ENCODE measurements at regions not wholly inside any gene's neighbourhood (a gene's known extent, or its start where the extent isn't known, plus 50 kb on each side); places are given as distances from the start of the nearest gene placed in this dataset.

GRCh38 chr5:85670417-85670816 is 947.3 kb upstream of the COX7C start:
- DNase-seq, result no peak

DNA sequence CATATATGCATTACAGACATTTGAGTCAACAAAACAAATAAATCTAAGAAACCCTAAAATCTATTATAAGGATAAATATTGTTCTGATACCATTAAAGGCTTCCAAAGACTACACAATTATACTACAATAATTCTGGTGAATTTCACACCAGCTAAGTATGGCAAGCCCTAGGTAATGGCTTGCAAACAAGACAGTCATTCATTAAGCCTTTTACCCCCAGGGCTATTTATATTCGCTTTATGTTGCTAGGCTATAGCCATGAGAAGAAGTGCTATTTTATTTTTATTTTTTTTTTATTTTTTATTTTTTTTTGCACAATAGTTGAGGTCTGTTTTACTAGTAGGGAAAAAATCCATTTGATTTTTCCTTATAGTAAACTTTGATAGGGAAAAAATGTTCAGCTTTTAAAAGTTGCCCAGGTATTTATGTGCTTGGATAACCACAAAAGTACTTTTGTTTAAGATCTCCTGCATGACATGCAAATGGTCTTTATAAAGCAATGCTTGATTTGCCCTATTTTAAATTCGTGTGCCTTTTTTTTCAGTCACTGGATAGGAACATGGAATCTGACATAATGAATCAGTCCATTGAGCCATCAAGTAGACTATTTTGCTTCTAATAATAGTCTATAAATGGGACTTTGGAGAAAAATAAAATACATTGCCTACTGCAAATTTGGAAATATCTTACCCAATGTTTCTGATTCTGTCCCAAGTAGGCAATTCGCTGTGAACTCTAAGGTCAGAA is 946.3 kb upstream of the COX7C start:
- no peak for DNase-seq

- no peak for DNase-seq
These were observed 935.9 kb upstream of the COX7C start for GRCh38 chr5:85681871-85682270.

DNA sequence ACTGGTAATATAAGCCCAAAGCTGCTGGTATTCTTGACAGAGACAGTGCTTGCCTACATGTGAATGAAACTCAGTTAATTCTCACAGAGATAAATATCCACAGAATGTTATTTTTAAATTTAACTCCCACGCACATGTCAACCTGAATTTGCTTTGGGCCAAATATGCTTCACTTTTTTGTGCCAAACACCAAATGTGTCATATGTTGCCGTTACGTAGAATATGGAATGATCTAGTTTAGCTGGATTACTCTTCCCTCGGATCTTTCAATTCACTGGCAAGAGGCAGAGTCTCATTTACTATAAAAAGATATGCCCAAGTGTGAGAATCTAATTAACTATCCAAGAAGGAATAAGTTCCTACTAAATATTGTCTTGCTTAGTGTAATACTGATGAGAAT is 933.4 kb upstream of the COX7C start:
- no peak for DNase-seq

- no peak for DNase-seq
These were observed 914.4 kb upstream of the COX7C start for GRCh38 chr5:85703296-85703695.

DNA sequence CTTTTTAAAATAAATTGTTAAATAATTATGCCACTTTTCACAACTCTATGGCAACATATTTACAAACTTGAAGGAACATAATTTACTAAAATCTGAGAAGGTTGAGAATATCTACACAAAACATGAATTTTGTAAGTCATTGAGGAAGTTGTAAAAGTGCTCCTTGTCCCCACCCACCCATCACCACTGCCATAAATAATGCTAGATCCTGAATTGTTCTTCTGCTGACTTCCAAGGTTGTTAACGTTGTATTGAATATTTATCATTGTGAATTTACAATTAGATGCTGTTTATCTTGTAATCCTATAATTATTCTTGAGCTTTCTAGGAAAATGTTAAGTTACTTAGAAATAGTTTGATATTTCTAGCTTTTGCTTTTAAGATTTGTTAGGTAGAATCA is 908.0 kb upstream of the COX7C start:
- no peak for DNase-seq

GRCh38 chr5:85716344-85717202 is 901.2 kb upstream of the COX7C start:
- no peak for DNase-seq

GRCh38 chr5:85717203-85717563 is 900.6 kb upstream of the COX7C start:
- DNase-seq, result no peak

GRCh38 chr5:85732185-85732584 is 885.6 kb upstream of the COX7C start:
- no peak for DNase-seq

DNA sequence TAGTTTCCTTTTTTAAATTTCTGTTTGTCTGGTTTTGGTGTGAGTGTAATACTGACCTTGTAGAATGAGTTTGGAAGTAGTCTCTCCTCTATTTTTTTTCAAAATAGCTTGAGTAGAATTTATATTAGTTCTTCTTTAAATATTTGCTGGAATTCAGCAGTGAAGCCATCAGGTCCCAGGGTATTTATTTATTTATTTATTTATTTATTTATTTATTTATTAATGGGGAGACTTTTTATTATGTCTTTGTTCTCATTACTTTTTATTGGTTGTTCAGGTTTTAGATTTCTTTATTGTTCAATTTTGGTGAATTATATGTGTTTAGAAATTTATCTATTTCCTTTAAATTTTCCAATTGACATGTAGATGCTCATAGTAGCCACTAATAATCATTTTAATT is 875.8 kb upstream of the COX7C start:
- no peak for DNase-seq

- no peak for DNase-seq
These were observed 857.2 kb upstream of the COX7C start for GRCh38 chr5:85760519-85760918.

DNA sequence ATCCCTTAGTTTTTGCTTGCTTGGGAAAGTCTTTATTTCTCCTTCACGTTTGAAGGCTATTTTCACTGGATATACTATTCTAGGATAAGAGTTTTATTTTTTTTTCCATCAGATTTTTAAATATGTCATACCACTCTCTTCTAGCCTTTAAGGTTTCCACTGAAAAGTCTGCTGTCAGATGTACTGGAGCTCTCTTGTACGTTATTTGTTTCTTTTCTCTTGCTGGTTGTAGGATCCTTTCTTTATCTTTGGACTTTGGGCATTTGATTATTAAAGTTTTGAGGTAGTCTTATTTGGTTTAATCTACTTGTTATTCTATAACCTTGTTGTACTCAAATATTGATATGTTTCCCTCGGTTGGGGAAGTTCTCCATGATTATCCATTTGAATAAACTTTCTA is 848.4 kb upstream of the COX7C start:
- no peak for DNase-seq

DNA sequence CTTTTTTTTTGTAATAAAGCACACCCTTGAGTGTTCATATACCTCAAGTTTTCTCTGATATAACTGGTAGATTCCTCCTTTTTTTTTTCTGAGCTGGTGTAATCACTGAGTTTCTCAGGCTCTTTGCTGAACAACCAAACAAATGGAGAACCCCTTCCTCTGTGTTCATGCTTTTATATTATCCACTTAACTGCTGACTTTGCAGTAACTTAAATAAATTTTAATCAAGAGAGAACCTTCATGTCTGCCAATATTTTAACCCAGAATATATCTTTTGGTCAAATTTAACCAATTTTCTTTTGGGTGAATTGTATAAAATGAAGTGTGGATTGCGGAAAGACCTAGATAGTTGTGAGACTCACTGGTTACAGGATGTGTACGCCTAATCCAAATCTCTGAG is 833.0 kb upstream of the COX7C start:
- no peak for DNase-seq

DNA sequence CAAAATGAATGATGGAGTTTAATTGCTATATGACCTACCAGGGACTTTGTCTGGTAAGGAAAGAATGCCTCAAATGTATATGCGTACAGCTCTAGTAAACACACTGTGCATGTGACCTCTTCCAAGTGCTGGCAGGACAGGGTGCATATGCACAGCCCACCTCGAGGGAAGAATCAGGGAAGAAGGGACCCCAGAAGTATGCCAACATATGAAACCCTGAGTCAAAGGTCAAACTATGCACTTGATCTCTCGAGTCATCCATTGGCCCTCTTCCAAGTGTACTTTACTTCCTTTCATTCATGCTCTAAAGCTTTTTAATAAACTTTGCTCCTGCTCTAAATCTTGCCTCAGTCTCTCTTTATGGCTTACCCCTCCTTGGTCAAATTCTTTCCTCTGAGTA is 804.6 kb upstream of the COX7C start:
- DNase-seq, result no peak

DNA sequence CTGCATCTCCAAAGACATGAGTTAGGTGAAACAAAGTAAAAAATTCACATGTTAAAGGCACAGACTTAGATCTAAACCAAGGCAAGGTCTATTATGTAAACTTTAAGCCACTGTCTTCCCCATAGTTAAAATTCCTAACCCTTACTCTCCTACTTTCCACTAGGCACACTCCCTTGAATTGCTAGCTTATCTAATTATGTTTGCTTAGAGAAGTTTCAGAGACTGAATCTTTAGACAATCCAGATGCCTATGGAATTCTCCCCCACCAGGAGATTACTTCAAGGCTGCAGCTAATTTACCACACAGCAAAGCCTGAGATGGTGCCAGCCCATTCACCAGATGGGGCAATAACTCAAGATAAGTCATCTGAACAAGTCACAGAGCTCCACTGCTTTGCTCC is 803.1 kb upstream of the COX7C start:
- no peak for DNase-seq

GRCh38 chr5:85823462-85824426 is 794.0 kb upstream of the COX7C start:
- DNase-seq, result no peak

GRCh38 chr5:85838781-85839180 is 779.0 kb upstream of the COX7C start:
- no peak for DNase-seq

- no peak for DNase-seq
These were observed 776.1 kb upstream of the COX7C start for GRCh38 chr5:85841653-85842052.

GRCh38 chr5:85843535-85843934 is 774.2 kb upstream of the COX7C start:
- no peak for DNase-seq

GRCh38 chr5:85849411-85849810 is 768.3 kb upstream of the COX7C start:
- DNase-seq, result no peak

GRCh38 chr5:85865296-85865695 is 752.4 kb upstream of the COX7C start:
- no peak for DNase-seq

DNA sequence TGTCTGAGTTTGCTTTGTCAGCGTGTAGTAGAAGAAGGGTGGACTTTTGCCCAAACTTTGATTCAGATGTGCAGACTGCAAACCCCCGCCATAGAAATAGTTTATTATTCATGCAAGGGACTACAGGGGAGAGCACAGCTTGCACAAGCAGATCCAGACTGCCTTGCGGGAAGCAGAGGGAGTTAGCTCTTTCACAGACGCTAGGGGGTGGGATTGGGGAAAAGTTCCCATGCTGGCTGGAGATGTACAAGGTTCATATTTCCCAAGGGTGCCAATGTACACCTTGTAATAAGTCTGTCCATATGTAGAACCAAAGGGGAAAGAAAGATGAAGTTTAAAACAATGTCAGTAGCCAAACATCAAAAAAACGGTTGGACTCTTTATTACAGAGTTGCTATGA is 749.7 kb upstream of the COX7C start:
- no peak for DNase-seq

- DNase-seq, result no peak
These were observed 723.7 kb upstream of the COX7C start for GRCh38 chr5:85893996-85894395.
